ENCODE measurements at regions not wholly inside any gene's neighbourhood (a gene's known extent, or its start where the extent isn't known, plus 50 kb on each side); places are given as distances from the start of the nearest gene placed in this dataset.

GRCh38 chr11:56883371-56883987 lies 105.2 kb upstream of the OR5AK2 start:
- FAIRE-seq (no peak), DNase-seq (ENCODE audit: insufficient read length, low spot score) (no peak)
- TF ChIP-seq CTCF (IDR thresholded peaks at IDR 0.05; ENCODE audit: insufficient read depth, missing control alignments), result no peak

- no peak for FAIRE-seq
- DNase-seq (ENCODE audit: insufficient read length, low spot score), result no peak
- no peak for TF ChIP-seq CTCF (IDR thresholded peaks at IDR 0.05; ENCODE audit: insufficient read depth, missing control alignments)
Measured at GRCh38 chr11:56876621-56877275, 112.0 kb upstream of the OR5AK2 start.

GRCh38 chr11:56855217-56855616 lies 106.7 kb upstream of the OR9G4 start:
- FAIRE-seq (no peak), DNase-seq (ENCODE audit: insufficient read length, low spot score) (no peak)
- no peak for TF ChIP-seq CTCF (IDR thresholded peaks at IDR 0.05; ENCODE audit: insufficient read depth, missing control alignments)

- no peak for TF ChIP-seq CTCF (IDR thresholded peaks at IDR 0.05; ENCODE audit: insufficient read depth, missing control alignments)
- no peak for FAIRE-seq
- no peak for DNase-seq (ENCODE audit: insufficient read length, low spot score)
Measured at GRCh38 chr11:56852131-56852530, 103.6 kb upstream of the OR9G4 start.

- DNase-seq (ENCODE audit: insufficient read length, low spot score), result no peak
- no peak for FAIRE-seq
- no peak for TF ChIP-seq CTCF (IDR thresholded peaks at IDR 0.05; ENCODE audit: insufficient read depth, missing control alignments)
Measured at GRCh38 chr11:56849852-56850251, 101.4 kb upstream of the OR9G4 start.

GRCh38 chr11:56849250-56849649 lies 100.8 kb upstream of the OR9G4 start:
- DNase-seq (ENCODE audit: insufficient read length, low spot score) (no peak), FAIRE-seq (no peak)
- no peak for TF ChIP-seq CTCF (IDR thresholded peaks at IDR 0.05; ENCODE audit: insufficient read depth, missing control alignments)

- DNase-seq (ENCODE audit: insufficient read length, low spot score) (no peak), FAIRE-seq (no peak)
- TF ChIP-seq CTCF (IDR thresholded peaks at IDR 0.05; ENCODE audit: insufficient read depth, missing control alignments), result no peak
Measured at GRCh38 chr11:56848141-56848809, 99.8 kb upstream of the OR9G4 start.
